Fibroblast of pulmonary artery (primary cell): ENCODE measurements at regions not wholly inside any gene's neighbourhood (a gene's known extent, or its start where the extent isn't known, plus 50 kb on each side); places are given as distances from the start of the nearest gene placed in this dataset.

Experiments used
- DNase-seq: peaks from one replicate; pipeline ENCODE4 v3.0.0-alpha.2; 2010; ENCODE audit warnings: low read depth
- H3K4me3 ChIP-seq: replicated peaks from 2 replicates; pipeline ENCODE4 v1.5.1; 2011; ENCODE audit warnings: low read depth, mild to moderate bottlenecking, control low read depth, low read length, moderate library complexity
- TF ChIP-seq, protein P1 (sequence below): IDR thresholded peaks from 2 replicates; pipeline ENCODE4 v1.5.1; 2011; ENCODE audit warnings: mild to moderate bottlenecking, control low read depth, low read length, inconsistent platforms; ENCODE audit errors: missing control alignments

DNA sequence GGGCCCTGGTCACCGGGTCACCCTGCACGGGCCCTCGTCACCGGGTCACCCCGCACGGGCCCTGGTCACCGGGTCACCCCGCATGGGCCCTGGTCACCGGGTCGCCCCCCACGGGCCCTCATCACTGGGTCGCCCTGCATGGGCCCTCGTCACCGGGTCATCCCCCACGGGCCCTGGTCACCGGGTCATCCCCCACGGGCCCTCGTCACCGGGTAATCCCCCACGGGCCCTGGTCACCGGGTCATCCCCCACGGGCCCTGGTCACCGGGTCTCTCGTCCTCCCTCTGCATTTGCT lies 77.6 kb downstream of the RIPK4 start:
- no peak for DNase-seq
- TF ChIP-seq, protein P1, sequence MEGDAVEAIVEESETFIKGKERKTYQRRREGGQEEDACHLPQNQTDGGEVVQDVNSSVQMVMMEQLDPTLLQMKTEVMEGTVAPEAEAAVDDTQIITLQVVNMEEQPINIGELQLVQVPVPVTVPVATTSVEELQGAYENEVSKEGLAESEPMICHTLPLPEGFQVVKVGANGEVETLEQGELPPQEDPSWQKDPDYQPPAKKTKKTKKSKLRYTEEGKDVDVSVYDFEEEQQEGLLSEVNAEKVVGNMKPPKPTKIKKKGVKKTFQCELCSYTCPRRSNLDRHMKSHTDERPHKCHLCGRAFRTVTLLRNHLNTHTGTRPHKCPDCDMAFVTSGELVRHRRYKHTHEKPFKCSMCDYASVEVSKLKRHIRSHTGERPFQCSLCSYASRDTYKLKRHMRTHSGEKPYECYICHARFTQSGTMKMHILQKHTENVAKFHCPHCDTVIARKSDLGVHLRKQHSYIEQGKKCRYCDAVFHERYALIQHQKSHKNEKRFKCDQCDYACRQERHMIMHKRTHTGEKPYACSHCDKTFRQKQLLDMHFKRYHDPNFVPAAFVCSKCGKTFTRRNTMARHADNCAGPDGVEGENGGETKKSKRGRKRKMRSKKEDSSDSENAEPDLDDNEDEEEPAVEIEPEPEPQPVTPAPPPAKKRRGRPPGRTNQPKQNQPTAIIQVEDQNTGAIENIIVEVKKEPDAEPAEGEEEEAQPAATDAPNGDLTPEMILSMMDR, result no peak
- no peak overlapping the region for H3K4me3 ChIP-seq

DNA sequence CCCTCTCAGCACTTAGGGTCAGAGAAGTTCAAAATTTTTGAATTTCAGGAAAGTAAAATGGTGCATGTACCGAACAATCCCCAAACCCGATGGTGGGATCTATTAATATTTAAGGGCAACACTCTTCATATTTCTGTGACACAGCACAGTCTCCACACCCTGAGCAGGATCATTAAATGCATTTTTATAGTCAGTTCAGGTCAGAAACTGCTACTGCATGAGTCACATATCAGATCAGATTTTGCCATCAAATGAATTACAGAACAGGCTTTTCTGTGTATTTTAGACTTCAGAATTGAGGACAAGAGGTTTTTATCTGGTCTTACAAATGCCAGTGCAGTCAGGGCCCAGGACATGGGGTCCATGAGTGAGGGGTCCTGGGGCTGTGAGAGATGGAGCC lies 79.2 kb downstream of the RIPK4 start:
- H3K4me3 ChIP-seq, result no peak overlapping the region
- DNase-seq, result no peak
- TF ChIP-seq, protein P1, result no peak

DNA sequence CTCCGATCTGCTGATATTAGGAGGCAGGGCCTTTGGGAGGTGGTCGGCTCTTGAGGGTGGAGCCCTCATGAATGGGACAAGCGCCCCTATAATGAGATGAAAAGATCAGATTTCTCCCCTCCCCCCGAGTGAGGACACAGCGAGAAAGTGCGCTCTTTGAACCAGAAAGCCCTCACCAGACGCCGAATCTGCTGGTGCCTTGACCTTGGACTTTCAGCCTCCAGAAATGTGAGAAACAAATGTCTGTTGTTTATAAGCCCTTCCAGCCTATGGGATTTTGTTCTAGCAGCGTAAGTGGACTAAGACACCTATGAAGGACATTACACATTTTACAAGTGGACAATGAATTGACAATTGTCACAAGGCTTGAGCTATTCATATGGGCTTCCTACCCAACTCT lies 80.2 kb downstream of the RIPK4 start:
- no peak for DNase-seq
- no peak overlapping the region for H3K4me3 ChIP-seq
- TF ChIP-seq, protein P1, result no peak

DNA sequence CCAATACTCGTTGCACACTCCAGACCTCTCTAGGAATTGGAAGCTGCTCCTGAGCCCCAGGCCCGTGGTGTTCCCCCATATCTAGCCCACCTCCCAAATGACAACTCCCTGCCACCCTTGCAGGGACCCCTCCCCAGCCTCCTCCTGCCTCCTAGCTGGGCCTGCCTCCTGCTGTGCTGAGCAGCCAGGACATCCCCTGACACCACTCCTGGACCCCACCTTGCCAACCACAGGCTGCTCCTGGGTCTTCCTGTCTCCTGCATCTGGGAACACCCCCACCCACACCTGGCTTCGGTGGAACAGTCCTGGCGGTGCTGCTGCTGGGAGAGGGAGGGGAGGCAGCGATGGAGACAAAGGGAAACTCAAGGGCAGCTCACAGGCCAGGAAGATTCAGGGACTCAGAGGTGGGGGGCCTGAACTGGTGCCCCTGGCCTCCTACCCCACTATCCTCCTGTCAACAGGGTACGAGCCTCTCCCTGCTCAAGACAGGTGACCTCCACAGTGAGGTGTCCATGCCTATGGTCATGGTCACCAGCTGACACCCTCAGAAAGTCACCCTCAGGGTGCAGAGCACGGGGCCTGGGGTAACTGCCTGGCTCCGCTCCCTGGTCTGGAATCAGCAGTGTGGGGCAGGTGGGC lies 81.2 kb downstream of the RIPK4 start:
- TF ChIP-seq, protein P1, result no peak
- no peak overlapping the region for H3K4me3 ChIP-seq
- DNase-seq, result no peak

DNA sequence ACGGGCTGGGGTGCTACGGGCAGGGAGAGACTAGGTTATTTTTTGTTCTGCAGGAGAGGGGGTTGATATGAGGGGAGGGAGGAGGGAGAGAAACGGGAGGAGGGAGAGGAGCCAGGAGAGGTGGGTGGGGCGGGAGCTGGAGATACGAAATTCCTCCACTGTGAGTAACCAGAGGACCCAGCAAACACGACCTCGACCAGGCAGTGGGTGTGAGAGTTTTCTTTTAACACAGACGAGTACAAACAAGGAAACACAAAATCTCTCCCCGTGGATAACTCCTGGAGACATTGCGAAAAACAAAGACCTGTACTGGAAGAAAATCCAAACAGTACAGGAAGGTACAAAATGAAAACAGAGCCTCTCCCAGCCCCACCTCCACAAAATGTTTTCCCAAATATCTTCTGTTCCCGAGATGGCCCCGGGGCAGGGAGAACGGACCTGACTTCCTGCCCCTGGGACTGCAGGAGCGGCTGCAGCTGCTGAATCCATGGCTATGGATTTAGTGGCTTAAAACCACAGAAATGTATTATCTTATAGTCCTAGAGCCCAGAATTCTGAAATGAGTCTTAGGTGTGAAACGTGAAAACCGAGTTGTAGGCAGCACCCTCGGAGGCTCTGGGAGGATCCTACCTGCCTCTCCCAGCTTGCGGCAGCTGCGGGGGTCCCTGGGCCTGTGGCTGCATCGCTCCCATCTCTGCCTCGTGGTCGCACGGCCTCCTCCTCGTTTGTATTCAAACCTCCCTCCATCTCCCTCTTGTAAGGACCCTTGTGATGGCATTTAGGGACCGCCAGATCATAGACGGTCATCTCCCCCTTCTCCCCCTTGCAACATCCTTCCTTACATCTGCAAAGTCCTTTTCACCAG lies 82.2 kb downstream of the RIPK4 start:
- DNase-seq, result peak; percentile 62

DNA sequence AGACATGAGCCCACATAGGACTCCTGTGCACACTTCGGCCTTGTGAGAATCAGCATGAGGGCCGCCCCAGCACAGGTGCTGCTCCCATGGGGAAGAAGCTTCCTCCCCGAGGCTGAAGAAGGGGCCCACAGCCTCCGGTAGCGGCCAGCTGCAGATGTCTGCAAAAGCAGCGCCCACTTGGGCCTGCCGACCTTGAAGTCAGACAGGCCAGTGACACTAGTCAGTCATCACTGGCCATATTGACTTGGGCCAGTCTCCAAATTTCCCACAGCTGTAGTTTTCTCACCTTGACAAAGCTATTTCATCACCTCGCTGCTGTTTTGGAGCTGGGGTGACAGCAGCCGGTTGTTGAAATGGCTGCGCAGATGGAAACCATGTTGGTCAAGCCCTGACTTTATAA lies 83.0 kb downstream of the RIPK4 start:
- DNase-seq, result no peak
- TF ChIP-seq, protein P1, result no peak
- no peak overlapping the region for H3K4me3 ChIP-seq

More for the DNA sequence above, 82.2 kb downstream of the RIPK4 start:
- TF ChIP-seq, protein P1, result no peak
- no peak overlapping the region for H3K4me3 ChIP-seq
